Common myeloid progenitor, CD34-positive (primary cell): ENCODE measurements at regions not wholly inside any gene's neighbourhood (a gene's known extent, or its start where the extent isn't known, plus 50 kb on each side); places are given as distances from the start of the nearest gene placed in this dataset.

Experiments
- CTCF ChIA-PET: fragments of 350-600 bp; sonication (Branson Sonifier 250); formaldehyde crosslinking; loops from one replicate; lab custom pipeline; 2021; ENCODE audit warnings: antibody characterized with exemption; lab: Charles Lee
- POLR2A ChIA-PET: fragments of 350-600 bp; sonication (Branson Sonifier 250); formaldehyde crosslinking; loops from one replicate; lab custom pipeline; 2021; ENCODE audit warnings: antibody characterized with exemption; lab: Charles Lee
- DNase-seq, 3 donors: peaks; one replicate each; pipeline versions ENCODE4 v3.0.0 to v3.0.0-alpha.2; 2013
- H3K27ac ChIP-seq, 2 experiments: 1 replicate in 1 of 2; 2 replicates in 1 of 2; pipeline ENCODE4 v1.7.0; 2013; ENCODE audit warnings: inconsistent platforms in 2 of 2, low read length in 2 of 2, mild to moderate bottlenecking in 2 of 2, low read depth in 1 of 2, moderate library complexity in 1 of 2; ENCODE audit not compliant: severe bottlenecking in 2 of 2, insufficient read depth in 1 of 2, poor library complexity in 1 of 2
- H3K27me3 ChIP-seq, 5 experiments: replicated peaks in 2 of 5; 1 replicate in 3 of 5; 2 replicates in 2 of 5; pipeline versions ENCODE4 v1.6.1 to v1.7.0; 2013; ENCODE audit warnings: low read length in 4 of 5, mild to moderate bottlenecking in 2 of 5, moderate library complexity in 2 of 5, inconsistent platforms in 1 of 5; ENCODE audit not compliant: insufficient read depth in 5 of 5, control insufficient read depth in 4 of 5
- H3K36me3 ChIP-seq, 4 experiments: 1 replicate in 2 of 4; 2 replicates in 2 of 4; pipeline versions ENCODE4 v1.6.1 to v1.7.0; 2013; ENCODE audit warnings: low read length in 3 of 4, control low read depth in 1 of 4, mild to moderate bottlenecking in 1 of 4; ENCODE audit not compliant: control insufficient read depth in 4 of 4, insufficient read depth in 4 of 4
- H3K4me1 ChIP-seq, 4 experiments: 1 replicate in 3 of 4; 2 replicates in 1 of 4; pipeline versions ENCODE4 v1.6.1 to v1.7.1; 2013; ENCODE audit warnings: low read length in 3 of 4, mild to moderate bottlenecking in 3 of 4, control low read depth in 1 of 4, inconsistent platforms in 1 of 4, moderate library complexity in 1 of 4; ENCODE audit not compliant: control insufficient read depth in 4 of 4, insufficient read depth in 4 of 4; ENCODE audit errors: control extremely low read depth in 1 of 4
- H3K4me3 ChIP-seq, 7 experiments: 1 replicate in 4 of 7; 2 replicates in 3 of 7; pipeline versions ENCODE4 v1.5.1 to v1.7.0; 2013; ENCODE audit warnings: mild to moderate bottlenecking in 7 of 7, low read length in 6 of 7, moderate library complexity in 6 of 7, inconsistent platforms in 2 of 7, low read depth in 2 of 7, control low read depth in 1 of 7; ENCODE audit not compliant: insufficient read depth in 4 of 7, control insufficient read depth in 1 of 7; ENCODE audit errors: extremely low read depth in 1 of 7
- H3K9me3 ChIP-seq, 5 experiments: 1 replicate in 4 of 5; 2 replicates in 1 of 5; pipeline versions ENCODE4 v1.6.1 to v1.7.1; 2013; ENCODE audit warnings: low read length in 4 of 5, mild to moderate bottlenecking in 2 of 5, inconsistent platforms in 1 of 5, low read depth in 1 of 5, moderate library complexity in 1 of 5; ENCODE audit not compliant: control insufficient read depth in 4 of 5, insufficient read depth in 2 of 5; ENCODE audit errors: control extremely low read depth in 1 of 5
- WGBS: methylation state at CpG from one replicate; pipeline ENCODE4 v1.1.5; 2013; ENCODE audit not compliant: insufficient coverage; 5-methylcytosine and 5-hydroxymethylcytosine counted together

DNA sequence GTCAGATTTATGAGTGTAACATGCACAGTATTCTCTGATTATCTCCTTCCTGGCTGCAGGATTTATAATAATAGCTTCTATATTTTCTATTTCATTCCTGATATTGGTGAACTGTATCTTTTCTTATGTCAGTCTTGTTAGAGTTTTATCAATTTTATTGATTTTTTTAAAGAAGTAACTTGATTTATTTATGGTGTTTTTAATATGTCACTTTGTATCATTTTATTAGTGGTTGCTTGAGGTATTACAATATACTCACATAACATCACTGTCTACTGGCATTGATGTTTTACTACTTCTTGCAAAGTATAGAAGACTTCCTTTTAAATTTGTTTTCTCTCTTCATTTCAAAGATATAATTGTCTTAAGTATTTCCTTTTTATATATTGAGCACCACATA, 270.5 kb upstream of the GYPC start:
- ChIA-PET CTCF (no interaction called here), POLR2A (no interaction called here)
- Histone ChIP-seq H3K4me1 (no peaks in the 10 kb centered on the region), H3K4me3 (no peak overlapping the region), H3K27me3 (no peaks in the 10 kb centered on the region), H3K27ac (no peak overlapping the region), H3K36me3 (no peaks in the 10 kb centered on the region), H3K9me3 (peaks cover 0 to 3% (median 2%) of the 10 kb centered on the region in 5 experiments)
- DNase-seq, result no peak

DNA sequence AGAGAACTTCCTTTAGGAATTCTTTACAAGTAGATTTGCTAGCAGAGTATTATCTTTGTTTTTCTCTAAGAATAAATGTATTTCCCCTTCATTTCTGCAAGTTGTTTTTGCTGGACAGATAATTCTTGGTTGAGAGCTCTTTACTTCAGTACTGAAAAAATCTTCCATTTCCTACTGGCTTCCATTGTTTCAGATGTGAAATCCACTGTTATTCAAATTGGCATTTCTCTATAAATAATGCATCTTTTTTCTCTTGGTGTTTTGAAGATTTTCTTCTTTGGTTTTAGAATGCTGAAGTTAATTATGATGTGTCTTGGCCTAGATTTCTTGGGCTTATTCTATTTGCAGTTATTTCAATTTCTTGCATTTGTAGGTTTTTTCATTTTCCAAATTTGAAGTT, 270.0 kb upstream of the GYPC start:
- Histone ChIP-seq H3K9me3 (peaks cover 0 to 3% (median 2%) of the 10 kb centered on the region in 5 experiments), H3K4me1 (no peaks in the 10 kb centered on the region), H3K36me3 (no peaks in the 10 kb centered on the region), H3K27ac (no peak overlapping the region), H3K27me3 (no peaks in the 10 kb centered on the region), H3K4me3 (no peak overlapping the region)
- DNase-seq, result no peak
- ChIA-PET CTCF (no interaction called here), POLR2A (no interaction called here)

GRCh38 chr2:126389446-126389845, 266.5 kb upstream of the GYPC start:
- Histone ChIP-seq H3K27me3 (no peaks in the 10 kb centered on the region), H3K36me3 (no peaks in the 10 kb centered on the region), H3K27ac (no peak overlapping the region), H3K9me3 (peaks cover 0 to 3% (median 2%) of the 10 kb centered on the region in 5 experiments), H3K4me3 (no peak overlapping the region), H3K4me1 (no peaks in the 10 kb centered on the region)
- ChIA-PET POLR2A (no interaction called here), CTCF (no interaction called here)
- WGBS, result no CpG with 5 or more reads among the region's 1 CpG
- no peak for DNase-seq

- no peak for DNase-seq
- peaks cover 0 to 3% (median 0%) of the 10 kb centered on the region in 5 experiments for H3K9me3 ChIP-seq
- no peaks in the 10 kb centered on the region for H3K27me3 ChIP-seq
- whole genome bisulfite sequencing, result 86% methylated on average over 1 of the region's 2 CpGs
- no peaks in the 10 kb centered on the region for H3K36me3 ChIP-seq
- no peak overlapping the region for H3K27ac ChIP-seq
- no peak overlapping the region for H3K4me3 ChIP-seq
- POLR2A ChIA-PET, result no interaction called here
- CTCF ChIA-PET, result interaction anchor here (0.7 kb wide), 1 partner anchor 58 kb away, joined by 3 read pairs; no protein-coding TSS in a partner anchor
- H3K4me1 ChIP-seq, result no peaks in the 10 kb centered on the region
Measured at GRCh38 chr2:126392889-126393288, 263.1 kb upstream of the GYPC start.

DNA sequence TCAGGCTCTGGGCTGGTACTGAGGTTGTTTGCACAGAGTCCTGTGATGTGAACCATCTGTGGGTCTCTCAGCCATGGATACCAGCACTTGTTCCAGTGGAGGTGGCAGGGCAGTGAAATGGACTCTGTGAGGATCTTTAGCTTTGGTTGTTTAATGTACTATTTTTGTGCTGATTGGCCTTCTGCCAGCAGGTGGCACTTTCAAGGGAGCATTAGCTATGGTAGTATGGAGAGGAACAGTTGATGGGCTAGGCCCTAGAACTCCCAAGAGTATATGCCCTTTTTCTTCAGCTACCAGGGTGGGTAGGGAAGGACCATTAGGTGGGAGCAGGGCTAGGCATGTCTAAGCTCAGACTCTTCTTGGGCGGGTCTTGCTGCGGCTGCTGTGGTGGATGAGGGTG, 257.0 kb upstream of the GYPC start:
- POLR2A ChIA-PET, result no interaction called here

DNA sequence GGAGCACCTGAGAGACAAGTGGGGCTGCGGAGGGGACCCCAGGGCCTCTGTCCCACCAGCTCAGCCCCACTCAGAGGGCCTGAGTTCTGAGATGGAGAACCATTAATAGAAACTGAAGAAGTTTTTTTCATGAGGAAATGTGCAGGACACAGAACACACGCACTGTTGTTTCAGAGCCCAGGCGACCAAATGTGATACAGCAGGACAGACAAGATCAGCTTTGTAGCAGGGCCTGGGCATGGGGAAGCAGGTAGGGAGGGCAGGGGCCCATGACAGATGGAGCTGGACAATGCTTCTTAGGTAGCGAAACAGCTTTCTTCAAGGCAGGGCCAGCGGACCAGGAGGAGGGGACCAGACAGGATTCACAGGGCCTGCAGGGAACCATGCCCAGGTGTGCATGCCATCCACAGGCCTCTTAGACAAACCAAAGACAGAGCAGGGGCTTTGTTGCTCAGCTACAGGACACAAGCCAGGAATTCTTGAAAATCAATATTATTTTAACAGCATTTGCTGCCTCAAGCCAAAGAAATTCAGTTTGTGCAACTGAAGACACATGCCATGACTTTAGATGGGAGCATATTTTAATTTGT, 252.8 kb upstream of the GYPC start:
- 97% methylated on average over 4 of the region's 5 CpGs for WGBS
- Histone ChIP-seq H3K4me3 (no peak overlapping the region), H3K36me3 (no peaks in the 10 kb centered on the region), H3K9me3 (no peaks in the 10 kb centered on the region), H3K27me3 (peaks cover 0 to 4% (median 0%) of the 10 kb centered on the region in 5 experiments), H3K4me1 (no peaks in the 10 kb centered on the region), H3K27ac (no peak overlapping the region)
- no peak for DNase-seq
- POLR2A ChIA-PET, result no interaction called here
- CTCF ChIA-PET, result interaction anchor here (1.5 kb wide), 1 partner anchor 23 kb away, joined by 3 read pairs; no protein-coding TSS in a partner anchor

More for the DNA sequence above, 257.0 kb upstream of the GYPC start:
- H3K4me3 ChIP-seq, result no peak overlapping the region
- no peaks in the 10 kb centered on the region for H3K9me3 ChIP-seq
- H3K36me3 ChIP-seq, result no peaks in the 10 kb centered on the region
- CTCF ChIA-PET, result interaction anchor here (1.1 kb wide), 1 partner anchor 29 kb away, joined by 3 read pairs; no protein-coding TSS in a partner anchor
- DNase-seq, result peak; percentile 2 to 21 (median 7)
- no peaks in the 10 kb centered on the region for H3K27me3 ChIP-seq
- no peaks in the 10 kb centered on the region for H3K4me1 ChIP-seq
- H3K27ac ChIP-seq, result no peak overlapping the region
- WGBS, result 100% methylated on average over 2 of the region's 2 CpGs

- ChIA-PET CTCF (no interaction called here), POLR2A (no interaction called here)
- Histone ChIP-seq H3K4me1 (no peaks in the 10 kb centered on the region), H3K4me3 (no peak overlapping the region), H3K36me3 (no peaks in the 10 kb centered on the region), H3K9me3 (no peaks in the 10 kb centered on the region), H3K27ac (no peak overlapping the region), H3K27me3 (peaks cover 0 to 4% (median 0%) of the 10 kb centered on the region in 5 experiments)
- no peak for DNase-seq
- 60% methylated on average over 1 of the region's 4 CpGs for WGBS
Measured at GRCh38 chr2:126406267-126406666, 249.7 kb upstream of the GYPC start.
